Mucosa of rectum (tissue), 2 donors: ENCODE measurements at regions not wholly inside any gene's neighbourhood (a gene's known extent, or its start where the extent isn't known, plus 50 kb on each side); places are given as distances from the start of the nearest gene placed in this dataset.

Experiments
- H3K27ac ChIP-seq, 2 donors: one replicate each; pipeline ENCODE4 v1.7.0; 2013; ENCODE audit warnings: inconsistent platforms in 2 of 2, low read depth in 2 of 2, low read length in 2 of 2
- H3K27me3 ChIP-seq, 2 donors: one replicate each; pipeline ENCODE4 v1.7.0; 2013; ENCODE audit warnings: low read length in 2 of 2; ENCODE audit not compliant: control insufficient read depth in 2 of 2, insufficient read depth in 2 of 2
- H3K36me3 ChIP-seq, 2 donors: one replicate each; pipeline ENCODE4 v1.7.0; 2013; ENCODE audit warnings: low read length in 2 of 2; ENCODE audit not compliant: control insufficient read depth in 2 of 2, insufficient read depth in 2 of 2
- H3K4me1 ChIP-seq, 2 donors: one replicate each; pipeline ENCODE4 v1.7.0; 2013; ENCODE audit warnings: low read length in 2 of 2, mild to moderate bottlenecking in 1 of 2; ENCODE audit not compliant: control insufficient read depth in 2 of 2, insufficient read depth in 2 of 2
- H3K4me3 ChIP-seq, 2 donors: one replicate each; pipeline ENCODE4 v1.7.0; 2013; ENCODE audit warnings: low read length in 2 of 2
- H3K9ac ChIP-seq, 2 donors: one replicate each; pipeline ENCODE4 v1.7.0; 2013; ENCODE audit warnings: low read length in 2 of 2, low read depth in 1 of 2, mild to moderate bottlenecking in 1 of 2
- H3K9me3 ChIP-seq, 2 donors: one replicate each; pipeline ENCODE4 v1.7.0; 2013; ENCODE audit warnings: low read length in 2 of 2; ENCODE audit not compliant: control insufficient read depth in 2 of 2
- donor health status: healthy.
- donor health status: Normal muscosa, but diverticular disease.

DNA sequence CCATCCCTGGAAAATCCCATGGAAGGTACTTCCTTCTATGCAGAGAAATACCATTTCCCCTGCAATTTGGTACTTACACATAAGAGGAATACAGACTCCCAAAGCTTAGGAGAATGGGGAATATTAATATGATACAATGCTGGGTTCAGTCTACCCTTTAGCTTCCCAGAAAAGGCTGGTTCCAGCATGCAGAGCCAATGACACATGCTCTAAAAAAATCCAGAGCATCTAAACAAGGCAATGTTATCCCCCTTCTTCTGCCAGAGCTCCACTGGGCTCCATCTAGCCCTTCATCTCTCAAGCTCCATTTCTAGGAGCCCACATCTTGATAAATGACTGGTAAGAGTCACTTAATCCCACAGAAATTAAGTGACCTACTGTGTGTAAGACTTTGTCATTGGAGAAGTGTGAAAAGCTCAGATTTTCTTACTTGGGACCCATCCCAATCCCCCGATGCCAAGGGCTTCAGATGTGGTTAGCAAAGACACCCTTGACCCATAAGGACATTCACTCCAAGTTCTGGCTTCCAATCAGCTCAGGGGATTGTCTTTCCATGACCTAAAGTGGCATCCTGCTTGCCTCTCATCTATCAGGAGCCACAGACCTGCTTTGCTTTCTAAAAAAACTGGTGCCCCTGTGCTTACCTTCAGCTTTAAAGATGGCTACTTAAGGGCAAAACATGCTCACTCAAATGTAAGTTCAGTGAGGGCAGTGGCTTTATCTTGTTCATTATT, 137.5 kb downstream of the UNC5CL start:
- no peak overlapping the region for H3K4me3 ChIP-seq
- H3K9me3 ChIP-seq, result no peaks in the 10 kb centered on the region
- no peaks in the 10 kb centered on the region for H3K27me3 ChIP-seq
- no peak overlapping the region for H3K27ac ChIP-seq
- no peaks in the 10 kb centered on the region for H3K4me1 ChIP-seq
- H3K9ac ChIP-seq, result no peak overlapping the region
- no peaks in the 10 kb centered on the region for H3K36me3 ChIP-seq

DNA sequence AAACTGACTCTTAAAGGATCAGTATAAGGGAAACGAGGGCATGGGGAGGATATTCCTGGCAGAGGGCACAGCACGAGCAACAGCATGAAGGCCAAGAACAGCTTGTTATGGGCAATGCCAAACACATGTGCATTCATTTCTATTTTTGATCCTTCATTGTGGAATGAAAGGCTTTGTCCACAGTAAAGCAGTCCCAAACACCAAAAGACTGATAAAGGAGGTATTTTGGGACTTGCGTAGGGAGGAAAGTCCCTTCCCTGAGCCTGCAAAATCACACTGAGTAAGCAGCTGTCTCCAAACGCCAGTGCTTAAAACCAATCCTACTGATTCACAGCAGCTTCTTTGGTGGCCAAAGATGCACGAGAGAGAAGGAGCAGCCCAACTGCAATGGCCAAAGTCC, 138.2 kb downstream of the UNC5CL start:
- Histone ChIP-seq H3K36me3 (no peaks in the 10 kb centered on the region), H3K4me1 (no peaks in the 10 kb centered on the region), H3K27me3 (no peaks in the 10 kb centered on the region), H3K9me3 (no peaks in the 10 kb centered on the region), H3K9ac (no peak overlapping the region), H3K4me3 (no peak overlapping the region), H3K27ac (no peak overlapping the region)

DNA sequence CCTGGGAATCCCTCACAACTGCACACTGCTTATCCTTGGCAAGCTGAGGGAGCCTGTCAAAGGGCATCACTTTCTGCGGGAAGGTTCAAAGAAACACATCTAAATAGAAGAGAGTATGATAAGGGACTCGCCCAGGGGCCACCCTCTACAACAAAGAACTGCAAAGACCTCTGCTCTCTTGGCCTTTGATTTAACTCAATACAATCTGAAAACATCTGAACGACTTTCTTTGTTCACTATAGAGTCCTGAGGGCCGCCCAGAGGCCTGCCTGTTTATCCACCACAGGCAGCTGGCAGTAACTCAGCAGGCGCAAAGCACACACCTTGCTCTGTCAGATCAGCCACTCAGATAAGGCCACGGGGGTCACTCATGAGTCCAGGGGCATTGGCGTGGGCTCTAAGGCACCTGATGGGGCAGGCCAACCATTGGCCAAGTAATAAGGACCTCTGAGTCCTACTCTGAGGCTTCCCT, 139.3 kb downstream of the UNC5CL start:
- H3K4me1 ChIP-seq, result no peaks in the 10 kb centered on the region
- H3K4me3 ChIP-seq, result no peak overlapping the region
- H3K9me3 ChIP-seq, result no peaks in the 10 kb centered on the region
- H3K36me3 ChIP-seq, result no peaks in the 10 kb centered on the region
- no peak overlapping the region for H3K27ac ChIP-seq
- no peaks in the 10 kb centered on the region for H3K27me3 ChIP-seq
- H3K9ac ChIP-seq, result no peak overlapping the region

DNA sequence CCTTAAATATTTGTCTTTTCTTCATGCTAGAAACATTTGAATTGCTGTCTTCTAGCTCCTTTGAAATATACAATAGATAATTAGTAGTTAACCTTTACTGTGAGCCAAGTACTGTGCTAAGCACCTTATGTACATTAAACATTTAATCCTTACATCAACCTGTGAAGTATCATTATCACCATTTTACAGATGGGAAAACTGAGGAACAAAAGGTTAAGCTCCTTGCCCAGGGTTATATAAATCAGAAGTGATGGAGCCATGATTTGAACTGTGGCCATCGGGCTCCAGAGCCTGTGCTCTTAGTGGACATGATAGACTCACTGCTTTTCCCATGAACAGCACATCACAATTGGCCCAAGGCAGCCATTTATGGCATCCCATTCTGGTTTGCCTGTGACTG, 140.9 kb downstream of the UNC5CL start:
- Histone ChIP-seq H3K4me3 (no peak overlapping the region), H3K4me1 (no peaks in the 10 kb centered on the region), H3K9me3 (no peaks in the 10 kb centered on the region), H3K9ac (no peak overlapping the region), H3K27me3 (no peaks in the 10 kb centered on the region), H3K27ac (no peak overlapping the region), H3K36me3 (no peaks in the 10 kb centered on the region)

DNA sequence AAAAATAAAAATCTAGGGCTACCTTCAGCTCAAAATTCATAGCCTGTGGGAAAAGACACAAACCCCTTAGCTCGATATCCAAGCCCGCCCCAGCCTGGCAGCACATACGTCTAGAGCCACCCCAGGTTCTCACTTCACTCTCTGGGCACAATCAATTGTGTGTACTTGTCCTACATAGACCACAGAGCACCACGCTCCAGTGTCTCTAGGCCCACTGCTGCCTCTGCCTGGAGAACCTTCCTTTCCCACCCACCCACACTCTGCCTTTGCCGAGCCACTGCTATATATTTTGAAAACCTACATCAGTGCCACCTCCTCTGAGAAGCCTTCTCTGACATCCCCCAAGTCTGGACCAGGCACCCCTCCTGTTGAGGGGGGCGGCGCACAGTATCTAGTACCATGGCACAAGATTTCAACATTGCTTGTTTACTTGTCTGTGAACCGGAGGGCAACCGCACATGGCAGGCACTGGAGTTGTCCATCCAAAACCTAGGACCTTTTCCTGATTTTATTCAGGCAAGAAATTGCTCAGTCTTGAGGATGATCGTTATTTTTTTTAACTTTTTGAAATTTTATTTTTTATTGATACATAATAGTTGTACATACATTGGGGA, 141.5 kb downstream of the UNC5CL start:
- no peak overlapping the region for H3K27ac ChIP-seq
- H3K4me1 ChIP-seq, result no peaks in the 10 kb centered on the region
- H3K9me3 ChIP-seq, result no peaks in the 10 kb centered on the region
- no peak overlapping the region for H3K9ac ChIP-seq
- no peaks in the 10 kb centered on the region for H3K36me3 ChIP-seq
- no peaks in the 10 kb centered on the region for H3K27me3 ChIP-seq
- H3K4me3 ChIP-seq, result no peak overlapping the region

DNA sequence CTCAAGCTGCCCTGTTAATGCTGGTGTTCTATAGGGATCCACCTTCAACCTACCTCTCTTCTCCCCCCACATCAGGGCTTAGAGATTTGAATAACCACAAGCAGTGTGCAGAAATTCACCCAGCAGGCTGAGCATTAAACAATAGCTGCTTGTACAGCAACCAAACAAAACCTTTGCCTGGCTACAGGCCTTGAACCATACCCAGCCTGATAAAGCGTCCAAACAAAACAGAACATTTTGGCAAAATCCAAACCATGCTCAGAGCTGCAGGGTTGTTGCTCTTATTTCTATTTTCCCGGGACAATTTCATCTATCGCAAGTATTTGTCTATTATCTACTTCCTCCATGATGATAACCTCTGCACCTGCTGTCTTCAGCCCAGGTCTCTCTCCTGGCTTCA, 142.3 kb downstream of the UNC5CL start:
- Histone ChIP-seq H3K9me3 (no peaks in the 10 kb centered on the region), H3K9ac (no peak overlapping the region), H3K4me1 (no peaks in the 10 kb centered on the region), H3K36me3 (no peaks in the 10 kb centered on the region), H3K27ac (no peak overlapping the region), H3K4me3 (no peak overlapping the region), H3K27me3 (no peaks in the 10 kb centered on the region)

DNA sequence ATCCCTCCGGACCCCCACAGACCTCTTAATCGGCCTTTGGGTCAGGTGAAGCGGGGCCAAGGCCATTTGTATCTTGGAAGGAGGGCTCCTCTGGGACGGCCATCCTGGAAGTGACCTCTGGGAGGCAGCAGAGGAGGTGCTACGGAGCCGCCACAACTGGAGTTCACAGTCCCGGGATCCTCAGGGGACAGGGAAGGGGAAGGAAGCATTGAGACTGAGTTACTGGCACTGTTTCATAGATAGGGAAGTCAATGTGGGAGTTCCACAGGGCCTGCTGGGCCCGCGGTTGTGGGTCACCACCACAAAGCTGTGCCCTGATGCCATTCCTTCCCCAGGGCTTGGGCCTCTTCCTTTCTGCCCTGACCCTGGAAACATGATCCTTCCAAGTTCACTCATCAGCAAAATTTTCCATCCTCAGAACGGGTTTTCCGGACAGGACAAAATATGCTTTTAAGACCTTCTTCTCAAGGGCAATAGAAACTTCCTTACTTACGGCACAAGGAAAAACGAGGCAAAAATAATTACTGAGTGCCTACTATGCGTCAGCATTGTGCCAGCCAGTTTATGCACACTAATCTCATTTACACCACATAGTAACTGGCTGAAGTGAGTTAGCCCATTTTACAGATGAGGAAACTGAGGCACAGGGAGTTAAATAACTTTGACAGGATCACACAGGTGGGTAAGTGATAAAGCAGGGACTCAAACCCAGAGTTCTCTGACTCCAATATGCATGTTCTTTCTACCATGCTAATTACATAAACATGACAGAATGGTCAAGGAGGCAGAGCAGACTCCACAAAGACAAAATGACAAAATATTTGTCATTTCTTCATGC, 143.8 kb downstream of the UNC5CL start:
- Histone ChIP-seq H3K36me3 (no peaks in the 10 kb centered on the region), H3K4me1 (no peaks in the 10 kb centered on the region), H3K4me3 (no peak overlapping the region), H3K9ac (no peak overlapping the region), H3K27ac (no peak overlapping the region), H3K9me3 (no peaks in the 10 kb centered on the region), H3K27me3 (no peaks in the 10 kb centered on the region)

DNA sequence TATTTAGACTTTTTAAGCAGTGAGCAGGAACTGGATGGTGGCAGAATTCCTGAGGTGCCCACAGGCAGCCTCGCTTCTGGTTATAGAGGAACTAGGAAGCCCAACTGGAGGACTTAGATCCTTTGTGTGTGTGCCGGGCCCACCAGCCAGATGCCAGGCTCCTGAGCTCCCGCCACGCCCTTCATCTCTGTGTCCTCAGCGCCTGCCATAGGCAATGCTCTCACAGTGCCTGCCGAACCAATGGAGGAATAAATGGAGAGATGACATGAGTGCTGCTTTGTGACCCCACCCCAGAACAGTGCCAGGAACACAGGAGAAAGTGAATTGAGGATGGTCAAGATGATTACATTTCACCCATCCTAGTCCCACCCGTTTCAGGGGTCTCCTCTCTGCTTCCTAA, 146.0 kb downstream of the UNC5CL start:
- no peaks in the 10 kb centered on the region for H3K27me3 ChIP-seq
- no peak overlapping the region for H3K27ac ChIP-seq
- H3K9ac ChIP-seq, result no peak overlapping the region
- no peaks in the 10 kb centered on the region for H3K9me3 ChIP-seq
- H3K4me1 ChIP-seq, result no peaks in the 10 kb centered on the region
- no peaks in the 10 kb centered on the region for H3K36me3 ChIP-seq
- H3K4me3 ChIP-seq, result no peak overlapping the region

DNA sequence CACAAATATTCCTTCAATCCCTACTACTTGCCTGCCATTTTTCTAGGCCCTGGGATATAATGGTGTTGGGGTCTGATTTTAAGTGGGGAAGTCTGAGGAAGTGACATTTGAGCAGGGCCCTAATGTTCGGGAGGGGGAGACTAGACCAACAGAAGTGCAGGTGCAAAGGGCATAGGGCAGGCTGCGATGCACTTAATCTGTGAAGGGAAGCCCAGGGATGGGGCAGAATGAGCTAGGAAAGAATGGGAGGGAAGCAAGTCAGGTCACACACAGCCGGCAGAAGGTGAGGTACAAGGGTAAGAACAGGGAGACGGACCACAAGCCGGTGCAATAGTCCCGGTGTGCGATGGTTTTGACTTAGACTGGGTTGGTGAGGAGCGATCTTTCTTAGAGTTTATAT, 146.8 kb downstream of the UNC5CL start:
- H3K9ac ChIP-seq, result no peak overlapping the region
- no peaks in the 10 kb centered on the region for H3K4me1 ChIP-seq
- no peaks in the 10 kb centered on the region for H3K27me3 ChIP-seq
- no peak overlapping the region for H3K4me3 ChIP-seq
- no peaks in the 10 kb centered on the region for H3K9me3 ChIP-seq
- H3K27ac ChIP-seq, result no peak overlapping the region
- no peaks in the 10 kb centered on the region for H3K36me3 ChIP-seq

DNA sequence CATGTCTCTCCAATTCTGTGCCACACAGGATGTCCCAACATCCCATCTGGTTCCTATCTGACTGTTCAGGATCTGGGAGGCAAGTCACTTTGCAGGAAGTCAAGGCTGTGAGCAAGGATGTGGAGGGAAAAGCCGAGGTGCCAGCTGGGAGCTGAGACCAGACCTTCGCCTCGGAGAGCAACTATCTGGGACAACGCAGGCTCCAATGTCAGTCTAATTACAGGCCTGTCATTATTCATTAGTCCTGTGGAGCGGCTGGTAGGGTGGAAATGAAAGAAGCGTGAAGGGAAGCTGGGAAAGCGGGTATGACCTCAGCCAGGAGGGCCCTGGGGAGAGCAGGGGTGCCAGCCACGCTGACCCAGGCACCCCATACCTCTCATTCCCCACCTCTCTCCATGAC, 147.3 kb downstream of the UNC5CL start:
- Histone ChIP-seq H3K27me3 (no peaks in the 10 kb centered on the region), H3K4me1 (no peaks in the 10 kb centered on the region), H3K27ac (no peak overlapping the region), H3K4me3 (no peak overlapping the region), H3K9me3 (no peaks in the 10 kb centered on the region), H3K9ac (no peak overlapping the region), H3K36me3 (no peaks in the 10 kb centered on the region)
